Mucosa of descending colon (tissue), 3 donors: ENCODE measurements at regions not wholly inside any gene's neighbourhood (a gene's known extent, or its start where the extent isn't known, plus 50 kb on each side); places are given as distances from the start of the nearest gene placed in this dataset.

ENCODE experiments used
- ATAC-seq: fragments of 200-7000 bp; cut with Tn5 transposase; one replicate; pipeline ENCODE4 v1.9.1; 2020; ENCODE audit warnings: mild to moderate bottlenecking, moderate library complexity
- DNase-seq, 3 donors: peaks; one replicate each; pipeline ENCODE4 v3.0.0-alpha.2; 2020
- H3K36me3 ChIP-seq: fragments of 200-600 bp; one replicate; pipeline ENCODE4 v1.8.0; 2021; ENCODE audit warnings: low read depth, mild to moderate bottlenecking
- H3K4me1 ChIP-seq: fragments of 200-600 bp; one replicate; pipeline ENCODE4 v1.8.0; 2021; ENCODE audit warnings: low read depth, mild to moderate bottlenecking
- H3K4me3 ChIP-seq: fragments of 200-600 bp; one replicate; pipeline ENCODE4 v1.8.0; 2021; ENCODE audit warnings: mild to moderate bottlenecking
- H3K9me3 ChIP-seq: fragments of 200-600 bp; one replicate; pipeline ENCODE4 v1.8.0; 2021; ENCODE audit warnings: mild to moderate bottlenecking
- intact Hi-C, 2 donors: fragments of 100-400 bp; cut with DNase I in 1 of 2; cut with micrococcal nuclease in 1 of 2; formaldehyde crosslinking; loops; one replicate each; pipeline versions ENCODE4 v1.11.0 to v1.11.1; 2022; cut with DNase I, micrococcal nuclease
- TF ChIP-seq, protein P1 (sequence below): fragments of 200-600 bp; IDR thresholded peaks from one replicate; pipeline ENCODE4 v1.8.0; 2022; ENCODE audit warnings: antibody characterized with exemption, mild to moderate bottlenecking
- donor health status: DM: no; HTN: no; CAD: no; lungs with moderate emphysema.
- donor health status: DM: no; HTN: no; CAD: no.
- donor health status: DM: no; HTN: yes; CAD: no.

DNA sequence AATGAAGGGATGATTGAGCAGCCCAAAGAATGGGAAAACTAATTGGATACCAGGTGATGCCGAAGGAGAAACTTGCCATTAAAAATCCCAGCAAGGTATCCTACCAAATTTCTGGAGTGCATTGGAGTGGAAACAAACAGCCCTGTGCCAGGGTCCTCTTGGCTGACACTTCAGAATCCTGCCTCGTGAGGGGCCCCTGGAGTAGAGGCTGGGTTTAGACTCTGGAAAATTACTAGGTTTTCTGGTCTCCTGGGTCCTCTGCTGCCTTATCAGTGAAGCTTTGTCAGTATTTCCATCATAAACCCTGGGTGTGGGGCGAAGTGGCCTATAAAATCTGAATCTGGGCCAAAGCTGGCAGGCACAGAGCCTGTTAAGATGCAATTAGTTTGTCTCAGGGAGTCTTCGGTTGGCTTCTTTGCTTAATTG, 289.2 kb upstream of the USP24 start:
- intact Hi-C loops, result no loop called here
- H3K9me3 ChIP-seq, result no peaks in the 10 kb centered on the region
- TF ChIP-seq, protein P1, sequence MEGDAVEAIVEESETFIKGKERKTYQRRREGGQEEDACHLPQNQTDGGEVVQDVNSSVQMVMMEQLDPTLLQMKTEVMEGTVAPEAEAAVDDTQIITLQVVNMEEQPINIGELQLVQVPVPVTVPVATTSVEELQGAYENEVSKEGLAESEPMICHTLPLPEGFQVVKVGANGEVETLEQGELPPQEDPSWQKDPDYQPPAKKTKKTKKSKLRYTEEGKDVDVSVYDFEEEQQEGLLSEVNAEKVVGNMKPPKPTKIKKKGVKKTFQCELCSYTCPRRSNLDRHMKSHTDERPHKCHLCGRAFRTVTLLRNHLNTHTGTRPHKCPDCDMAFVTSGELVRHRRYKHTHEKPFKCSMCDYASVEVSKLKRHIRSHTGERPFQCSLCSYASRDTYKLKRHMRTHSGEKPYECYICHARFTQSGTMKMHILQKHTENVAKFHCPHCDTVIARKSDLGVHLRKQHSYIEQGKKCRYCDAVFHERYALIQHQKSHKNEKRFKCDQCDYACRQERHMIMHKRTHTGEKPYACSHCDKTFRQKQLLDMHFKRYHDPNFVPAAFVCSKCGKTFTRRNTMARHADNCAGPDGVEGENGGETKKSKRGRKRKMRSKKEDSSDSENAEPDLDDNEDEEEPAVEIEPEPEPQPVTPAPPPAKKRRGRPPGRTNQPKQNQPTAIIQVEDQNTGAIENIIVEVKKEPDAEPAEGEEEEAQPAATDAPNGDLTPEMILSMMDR, result no peak
- peaks cover 45% of the 10 kb centered on the region for H3K4me1 ChIP-seq
- peak; percentile 78 for ATAC-seq
- DNase-seq, result peak in 2 of 3 donors; percentile 70 to 87
- no peak overlapping the region for H3K4me3 ChIP-seq
- no peaks in the 10 kb centered on the region for H3K36me3 ChIP-seq

GRCh38 chr1:55503663-55504305, 288.6 kb upstream of the USP24 start:
- intact Hi-C loops, result no loop called here
- H3K4me1 ChIP-seq, result peaks cover 45% of the 10 kb centered on the region

DNA sequence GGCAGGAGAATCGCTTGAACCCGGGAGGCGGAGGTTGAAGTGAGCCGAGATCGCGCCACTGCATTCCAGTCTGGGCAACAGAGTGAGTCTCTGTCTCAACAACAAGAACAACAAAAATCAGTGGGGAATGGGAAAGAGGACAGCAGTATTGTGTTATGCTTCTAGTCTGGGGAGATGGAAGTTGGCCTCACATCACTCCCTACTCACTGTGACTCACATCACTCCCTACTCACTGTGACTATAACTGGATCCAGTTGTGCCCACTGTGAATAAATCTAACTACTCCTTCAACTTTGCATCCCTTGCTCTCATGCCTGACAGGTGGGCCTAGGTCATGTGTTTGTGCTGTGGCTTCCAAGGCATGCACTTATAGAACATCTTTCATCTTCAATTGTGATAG, 285.4 kb upstream of the USP24 start:
- no peak for ATAC-seq

More at GRCh38 chr1:55503663-55504305, 288.6 kb upstream of the USP24 start:
- peak; percentile 15 for ATAC-seq
- TF ChIP-seq, protein P1, result no peak
- no peaks in the 10 kb centered on the region for H3K36me3 ChIP-seq
- no peak overlapping the region for H3K4me3 ChIP-seq
- H3K9me3 ChIP-seq, result no peaks in the 10 kb centered on the region
- no peak for DNase-seq

GRCh38 chr1:55490547-55490946, 275.4 kb upstream of the USP24 start:
- Histone ChIP-seq H3K4me3 (no peak overlapping the region), H3K9me3 (no peaks in the 10 kb centered on the region), H3K4me1 (no peaks in the 10 kb centered on the region), H3K36me3 (no peaks in the 10 kb centered on the region)
- TF ChIP-seq, protein P1, result no peak
- ATAC-seq (no peak), DNase-seq (no peak)
- intact Hi-C loops, result no loop called here

More for the DNA sequence above, 285.4 kb upstream of the USP24 start:
- TF ChIP-seq, protein P1, result no peak
- no peak overlapping the region for H3K4me3 ChIP-seq
- H3K36me3 ChIP-seq, result no peaks in the 10 kb centered on the region
- H3K4me1 ChIP-seq, result peaks cover 22% of the 10 kb centered on the region
- intact Hi-C loops, result no loop called here
- no peaks in the 10 kb centered on the region for H3K9me3 ChIP-seq
- no peak for DNase-seq

- Histone ChIP-seq H3K36me3 (no peaks in the 10 kb centered on the region), H3K9me3 (no peaks in the 10 kb centered on the region), H3K4me1 (peaks cover 14% of the 10 kb centered on the region), H3K4me3 (no peak overlapping the region)
- DNase-seq, result no peak
- TF ChIP-seq, protein P1, result no peak
- ATAC-seq, result no peak
- intact Hi-C loops, result no loop called here
Observed at GRCh38 chr1:55484173-55484572, 269.0 kb upstream of the USP24 start.
